GM06990 (cell line): ENCODE measurements at regions not wholly inside any gene's neighbourhood (a gene's known extent, or its start where the extent isn't known, plus 50 kb on each side); places are given as distances from the start of the nearest gene placed in this dataset.

Experiments used
- DNase-seq: peaks from one replicate; pipeline ENCODE4 v3.0.0-alpha.2; 2011; ENCODE audit not compliant: insufficient read length; ENCODE audit errors: extremely low read depth
- H3K27me3 ChIP-seq: replicated peaks from 2 replicates; pipeline ENCODE4 v1.6.0; 2011; ENCODE audit warnings: low read length; ENCODE audit not compliant: control insufficient read depth, insufficient read depth
- H3K36me3 ChIP-seq: 2 replicates; pipeline ENCODE4 v1.5.1; 2011; ENCODE audit warnings: low read length; ENCODE audit not compliant: control insufficient read depth, insufficient read depth
- H3K4me3 ChIP-seq: replicated peaks from 2 replicates; pipeline ENCODE4 v1.5.1; 2011; ENCODE audit warnings: low read depth, mild to moderate bottlenecking, control low read depth, low read length
- CTCF ChIP-seq: IDR thresholded peaks from 2 replicates; pipeline ENCODE4 v1.5.1; 2011; ENCODE audit warnings: low read length, control low read depth, mild to moderate bottlenecking, inconsistent platforms; ENCODE audit not compliant: insufficient read depth, poor library complexity, severe bottlenecking

DNA sequence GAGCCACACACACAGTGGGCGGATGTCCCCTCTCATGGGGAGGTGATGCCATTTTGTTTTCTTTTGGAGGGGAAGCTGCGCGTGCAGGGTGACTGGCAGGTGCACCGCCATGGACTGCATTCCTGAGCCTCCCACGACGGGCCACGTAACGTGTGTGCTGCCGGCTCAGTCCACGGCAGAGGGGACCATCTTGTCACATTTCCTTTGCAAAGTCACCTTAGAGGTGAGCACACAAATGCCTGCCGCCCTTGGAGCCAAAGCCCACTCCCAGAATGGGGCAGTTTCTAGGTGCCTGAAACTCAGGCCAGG is 262.5 kb downstream of the CTTN start:
- no peak for TF ChIP-seq CTCF
- no peaks in the 10 kb centered on the region; the same call in 1 of the 2 replicates for H3K27me3 ChIP-seq
- no peak for DNase-seq
- H3K36me3 ChIP-seq = no peaks in the 10 kb centered on the region
- no peak overlapping the region for H3K4me3 ChIP-seq

DNA sequence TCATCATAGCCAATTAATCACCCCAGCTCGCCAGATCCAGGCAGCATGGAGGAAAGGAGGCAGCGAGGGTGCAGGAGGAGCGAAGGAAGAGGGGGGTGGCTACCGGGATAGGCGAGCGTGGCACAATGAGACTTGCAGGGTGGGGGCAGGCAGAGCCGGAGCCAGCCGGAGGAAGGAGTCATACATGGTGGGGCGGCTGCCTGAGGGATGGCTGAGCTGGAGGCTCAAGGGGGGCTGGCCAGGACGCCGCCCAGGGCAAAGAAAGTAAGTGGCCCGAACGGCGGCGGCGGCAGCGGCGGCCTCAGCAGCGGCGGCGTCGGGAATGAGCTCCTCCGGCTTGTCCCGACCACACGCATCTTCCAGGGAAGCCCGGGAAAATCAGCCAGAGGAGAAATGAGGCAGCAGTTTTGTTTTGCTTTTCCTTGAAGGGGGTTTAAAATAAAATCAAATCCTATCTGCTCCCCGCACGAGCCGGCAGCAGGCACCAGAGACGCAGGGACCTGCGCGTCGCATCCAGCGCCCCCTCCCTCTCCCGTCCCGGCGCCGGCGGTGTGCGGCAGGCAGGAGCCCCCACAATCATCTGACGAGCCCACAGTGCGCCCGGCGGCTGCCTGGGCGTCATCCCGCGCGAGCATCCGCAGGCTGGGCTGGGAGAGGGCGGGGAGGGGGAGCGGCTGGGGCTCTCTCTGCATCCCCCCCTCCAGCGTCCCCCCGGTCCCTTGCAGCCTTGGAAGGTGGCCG is 263.6 kb downstream of the CTTN start:
- no peak for TF ChIP-seq CTCF
- Histone ChIP-seq H3K27me3 (no peaks in the 10 kb centered on the region; the same call in 1 of the 2 replicates), H3K4me3 (no peak overlapping the region), H3K36me3 (no peaks in the 10 kb centered on the region)
- no peak for DNase-seq

GRCh38 chr11:70662691-70663098 is 264.4 kb downstream of the CTTN start:
- H3K27me3 ChIP-seq = no peaks in the 10 kb centered on the region; the same call in 1 of the 2 replicates
- DNase-seq = no peak

DNA sequence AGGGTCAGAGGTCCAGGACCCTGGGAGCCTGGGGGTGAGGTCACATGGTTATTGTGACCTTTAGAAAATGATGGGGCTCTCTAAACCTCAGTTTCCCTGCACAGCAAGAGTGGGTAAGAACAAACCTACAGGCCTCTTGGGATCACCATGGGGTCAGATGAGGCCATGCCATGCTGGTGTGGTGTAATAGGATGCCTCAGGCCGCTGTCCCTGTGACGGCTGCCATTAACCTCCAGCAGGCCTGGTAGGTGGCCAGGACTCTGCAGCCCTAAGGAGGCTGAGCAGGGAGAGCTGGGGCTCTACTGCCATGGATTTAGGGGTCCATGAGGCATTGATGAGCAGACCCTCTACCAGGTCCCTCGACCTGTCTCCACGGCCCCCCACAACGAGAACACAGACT is 265.5 kb downstream of the CTTN start:
- H3K36me3 ChIP-seq = no peaks in the 10 kb centered on the region
- TF ChIP-seq CTCF = no peak
- no peak overlapping the region for H3K4me3 ChIP-seq
- no peaks in the 10 kb centered on the region; the same call in 1 of the 2 replicates for H3K27me3 ChIP-seq
- DNase-seq = no peak

More at GRCh38 chr11:70662691-70663098, 264.4 kb downstream of the CTTN start:
- Histone ChIP-seq H3K36me3 (no peaks in the 10 kb centered on the region), H3K4me3 (no peak overlapping the region)
- TF ChIP-seq CTCF = no peak

DNA sequence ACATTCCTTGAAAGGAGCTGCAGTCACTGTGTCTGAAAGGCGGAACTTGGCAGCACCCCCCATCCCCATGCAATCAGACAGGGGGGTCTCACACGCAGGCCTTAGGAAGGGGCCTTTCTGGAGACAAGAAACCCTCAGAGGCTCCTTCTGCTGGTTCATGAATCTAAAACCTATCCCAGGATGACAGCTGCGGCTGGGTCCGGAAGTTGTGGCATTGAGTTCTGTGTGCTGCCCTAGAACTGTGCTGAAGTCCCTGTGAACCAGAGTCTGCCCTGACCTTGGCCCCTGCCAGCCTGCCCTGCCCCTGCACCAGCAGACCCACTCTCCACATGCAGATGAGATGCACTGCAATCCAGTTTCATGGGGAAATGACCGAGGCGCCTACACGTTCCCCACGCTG is 268.0 kb downstream of the CTTN start:
- Histone ChIP-seq H3K4me3 (no peak overlapping the region), H3K36me3 (no peaks in the 10 kb centered on the region), H3K27me3 (no peaks in the 10 kb centered on the region; the same call in 1 of the 2 replicates)
- DNase-seq = no peak
- no peak for TF ChIP-seq CTCF

- no peak for TF ChIP-seq CTCF
- H3K4me3 ChIP-seq = no peak overlapping the region
- no peaks in the 10 kb centered on the region; the same call in 1 of the 2 replicates for H3K27me3 ChIP-seq
- DNase-seq = no peak
- no peaks in the 10 kb centered on the region for H3K36me3 ChIP-seq
Measured at GRCh38 chr11:70667767-70668166, 269.4 kb downstream of the CTTN start.
